ENCODE measurements at regions not wholly inside any gene's neighbourhood (a gene's known extent, or its start where the extent isn't known, plus 50 kb on each side); places are given as distances from the start of the nearest gene placed in this dataset.

- TF ChIP-seq POLR2AphosphoS5 (IDR thresholded peaks at IDR 0.05): no peak
- TF ChIP-seq EP300 (IDR thresholded peaks at IDR 0.05): no peak
- no peak for TF ChIP-seq CTCF (IDR thresholded peaks at IDR 0.05)
These were observed 94.3 kb upstream of the CELF4 start for GRCh38 chr18:37659906-37660305.
